HG02981 (cell line): ENCODE measurements at regions not wholly inside any gene's neighbourhood (a gene's known extent, or its start where the extent isn't known, plus 50 kb on each side); places are given as distances from the start of the nearest gene placed in this dataset.

ENCODE experiments used
- ATAC-seq: cut with Tn5 transposase; IDR thresholded peaks from one replicate; pipeline ENCODE4 v1.9.1; 2021; ENCODE audit warnings: mild to moderate bottlenecking, moderate library complexity; ENCODE audit not compliant: unreplicated experiment

GRCh38 chr14:51539571-51540037 lies 112.1 kb upstream of the FRMD6 start:
- no peak for ATAC-seq

- ATAC-seq = no peak
Observed at GRCh38 chr14:51540364-51540763, 111.3 kb upstream of the FRMD6 start.

GRCh38 chr14:51544471-51544870 lies 107.2 kb upstream of the FRMD6 start:
- no peak for ATAC-seq

GRCh38 chr14:51544901-51545300 lies 106.8 kb upstream of the FRMD6 start:
- ATAC-seq = no peak

GRCh38 chr14:51545396-51545795 lies 106.3 kb upstream of the FRMD6 start:
- ATAC-seq = no peak

GRCh38 chr14:51546099-51546498 lies 105.6 kb upstream of the FRMD6 start:
- ATAC-seq = no peak

- ATAC-seq = no peak
Observed at GRCh38 chr14:51546603-51547258, 105.0 kb upstream of the FRMD6 start.

GRCh38 chr14:51547260-51547659 lies 104.5 kb upstream of the FRMD6 start:
- ATAC-seq = no peak

- no peak for ATAC-seq
Observed at GRCh38 chr14:51547701-51548100, 104.0 kb upstream of the FRMD6 start.

- ATAC-seq = no peak
Observed at GRCh38 chr14:51548187-51548586, 103.5 kb upstream of the FRMD6 start.

GRCh38 chr14:51550636-51551035 lies 101.1 kb upstream of the FRMD6 start:
- ATAC-seq = no peak

- ATAC-seq = no peak
Observed at GRCh38 chr14:51552275-51552674, 99.4 kb upstream of the FRMD6 start.

- ATAC-seq = no peak
Observed at GRCh38 chr14:51552768-51553404, 98.8 kb upstream of the FRMD6 start.

- no peak for ATAC-seq
Observed at GRCh38 chr14:51554339-51554920, 97.3 kb upstream of the FRMD6 start.

- ATAC-seq = no peak
Observed at GRCh38 chr14:51554953-51555352, 96.8 kb upstream of the FRMD6 start.

GRCh38 chr14:51561141-51561540 lies 90.6 kb upstream of the FRMD6 start:
- no peak for ATAC-seq

- no peak for ATAC-seq
Observed at GRCh38 chr14:51562816-51563215, 88.9 kb upstream of the FRMD6 start.

- no peak for ATAC-seq
Observed at GRCh38 chr14:51563560-51563959, 88.2 kb upstream of the FRMD6 start.

- ATAC-seq = no peak
Observed at GRCh38 chr14:51564460-51564859, 87.2 kb upstream of the FRMD6 start.

- no peak for ATAC-seq
Observed at GRCh38 chr14:51564986-51565604, 86.6 kb upstream of the FRMD6 start.

GRCh38 chr14:51566831-51567582 lies 84.7 kb upstream of the FRMD6 start:
- ATAC-seq = no peak
